ENCODE measurements at regions not wholly inside any gene's neighbourhood (a gene's known extent, or its start where the extent isn't known, plus 50 kb on each side); places are given as distances from the start of the nearest gene placed in this dataset.

DNA sequence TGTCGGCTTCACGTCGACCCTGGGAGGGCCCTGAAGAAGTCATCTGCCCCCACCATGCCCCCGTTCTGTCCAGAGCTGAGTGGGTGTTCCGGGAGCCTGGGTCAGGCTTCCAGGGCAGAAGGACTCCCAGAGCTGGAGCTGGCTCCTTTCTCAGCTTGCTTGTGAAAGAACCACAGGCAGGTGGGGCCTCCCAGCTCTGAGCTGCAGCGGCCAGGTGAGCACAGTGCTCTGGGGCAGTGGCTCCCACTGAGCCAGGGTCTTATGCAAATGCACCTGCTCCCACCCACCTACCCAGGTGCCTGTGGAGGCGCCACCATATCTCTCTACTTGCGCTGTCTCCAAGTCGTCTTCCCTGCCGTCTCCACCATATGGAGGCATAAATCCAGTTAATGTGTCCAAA is 140.0 kb upstream of the RPL38 start:
- TF ChIP-seq, protein P1, sequence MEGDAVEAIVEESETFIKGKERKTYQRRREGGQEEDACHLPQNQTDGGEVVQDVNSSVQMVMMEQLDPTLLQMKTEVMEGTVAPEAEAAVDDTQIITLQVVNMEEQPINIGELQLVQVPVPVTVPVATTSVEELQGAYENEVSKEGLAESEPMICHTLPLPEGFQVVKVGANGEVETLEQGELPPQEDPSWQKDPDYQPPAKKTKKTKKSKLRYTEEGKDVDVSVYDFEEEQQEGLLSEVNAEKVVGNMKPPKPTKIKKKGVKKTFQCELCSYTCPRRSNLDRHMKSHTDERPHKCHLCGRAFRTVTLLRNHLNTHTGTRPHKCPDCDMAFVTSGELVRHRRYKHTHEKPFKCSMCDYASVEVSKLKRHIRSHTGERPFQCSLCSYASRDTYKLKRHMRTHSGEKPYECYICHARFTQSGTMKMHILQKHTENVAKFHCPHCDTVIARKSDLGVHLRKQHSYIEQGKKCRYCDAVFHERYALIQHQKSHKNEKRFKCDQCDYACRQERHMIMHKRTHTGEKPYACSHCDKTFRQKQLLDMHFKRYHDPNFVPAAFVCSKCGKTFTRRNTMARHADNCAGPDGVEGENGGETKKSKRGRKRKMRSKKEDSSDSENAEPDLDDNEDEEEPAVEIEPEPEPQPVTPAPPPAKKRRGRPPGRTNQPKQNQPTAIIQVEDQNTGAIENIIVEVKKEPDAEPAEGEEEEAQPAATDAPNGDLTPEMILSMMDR (IDR thresholded peaks at IDR 0.05; ENCODE audit: low read depth, low read length), result no peak
- DNase-seq (ENCODE audit: extremely low read depth, low read depth), result no peak

DNA sequence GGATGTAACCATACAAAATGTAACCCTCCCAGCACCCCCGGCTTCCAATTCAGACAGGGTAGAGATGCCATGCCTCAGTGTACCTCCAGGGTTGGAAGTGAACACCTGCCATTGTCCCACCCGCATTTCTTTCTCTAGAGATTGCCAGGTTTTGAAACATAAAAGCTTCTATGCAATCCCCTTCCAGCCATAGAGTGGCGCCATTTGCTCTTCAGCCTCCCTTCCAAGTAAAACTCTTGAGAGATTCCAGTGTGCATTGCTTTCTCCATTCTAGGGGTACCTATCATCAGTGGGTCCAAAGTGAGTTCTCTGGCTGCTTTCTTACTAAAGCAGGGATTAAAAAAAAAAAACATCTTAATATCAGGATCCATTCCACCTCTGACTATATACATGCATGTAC is 133.1 kb upstream of the RPL38 start:
- DNase-seq (ENCODE audit: extremely low read depth, low read depth), result no peak
- TF ChIP-seq, protein P1 (IDR thresholded peaks at IDR 0.05; ENCODE audit: low read depth, low read length), result no peak

- TF ChIP-seq, protein P1 (IDR thresholded peaks at IDR 0.05; ENCODE audit: low read depth, low read length), result no peak
- DNase-seq (ENCODE audit: extremely low read depth, low read depth), result no peak
Measured at GRCh38 chr17:74070998-74071679, 132.3 kb upstream of the RPL38 start.

DNA sequence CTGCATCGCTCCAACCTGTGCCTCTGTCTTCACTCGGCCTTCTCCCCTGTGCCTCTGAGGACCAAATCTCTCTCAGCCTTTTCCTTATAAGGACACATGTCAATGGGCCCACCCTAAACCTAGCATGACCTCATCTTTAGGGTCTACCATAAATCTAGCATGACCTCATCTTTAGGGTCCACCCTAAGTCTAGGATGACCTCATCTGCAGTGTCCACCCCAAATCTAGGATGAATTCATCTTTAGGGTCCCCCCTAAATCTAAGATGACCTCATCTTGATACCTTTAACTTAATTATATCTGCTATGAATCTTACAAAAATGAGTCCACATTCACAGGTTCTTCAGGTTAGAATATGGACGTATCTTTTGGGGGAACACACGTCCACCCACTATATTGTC is 131.1 kb upstream of the RPL38 start:
- TF ChIP-seq, protein P1 (IDR thresholded peaks at IDR 0.05; ENCODE audit: low read depth, low read length), result no peak
- DNase-seq (ENCODE audit: extremely low read depth, low read depth), result no peak

GRCh38 chr17:74076446-74076845 is 127.0 kb upstream of the RPL38 start:
- DNase-seq (ENCODE audit: extremely low read depth, low read depth), result no peak
- TF ChIP-seq, protein P1 (IDR thresholded peaks at IDR 0.05; ENCODE audit: low read depth, low read length), result no peak

DNA sequence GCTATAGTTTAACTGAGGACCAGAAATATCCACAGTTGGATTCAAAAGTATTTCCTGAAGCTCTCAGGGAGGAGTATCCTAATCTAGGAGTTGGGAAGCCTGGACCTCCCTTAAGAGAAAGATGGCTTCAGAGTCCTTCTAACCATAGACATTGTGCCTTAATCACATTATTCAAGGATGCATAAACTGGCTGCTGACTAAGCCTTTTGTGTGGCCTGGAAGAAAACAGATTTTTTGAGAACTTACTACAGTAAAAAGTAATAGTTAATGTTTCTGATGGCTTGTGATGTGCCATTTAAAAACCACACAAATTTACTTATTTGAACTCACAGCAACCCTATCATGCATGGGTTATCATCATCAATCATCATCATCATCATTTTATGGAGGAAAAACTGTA is 126.2 kb upstream of the RPL38 start:
- TF ChIP-seq, protein P1 (IDR thresholded peaks at IDR 0.05; ENCODE audit: low read depth, low read length), result no peak

GRCh38 chr17:74078363-74078941 is 125.0 kb upstream of the RPL38 start:
- TF ChIP-seq, protein P1 (IDR thresholded peaks at IDR 0.05; ENCODE audit: low read depth, low read length), result no peak
- DNase-seq (ENCODE audit: extremely low read depth, low read depth), result no peak

More for the DNA sequence above, 126.2 kb upstream of the RPL38 start:
- DNase-seq (ENCODE audit: extremely low read depth, low read depth), result no peak
